Calu3 (cell line): ENCODE measurements at regions not wholly inside any gene's neighbourhood (a gene's known extent, or its start where the extent isn't known, plus 50 kb on each side); places are given as distances from the start of the nearest gene placed in this dataset.

Experiments used
- BruUV-seq: library from RNA; stranded (reverse); fragments of 400-500 nt; replicated peaks from 2 replicates; lab custom pipeline; 2021; lab: Mats Ljungman, UMichigan
- CTCF ChIA-PET: fragments of 300-600 bp; sonication (Branson Sonifier 250); formaldehyde crosslinking; loops from one replicate; lab custom pipeline; 2022; ENCODE audit warnings: antibody characterized with exemption; lab: Charles Lee
- DNase-seq: peaks from one replicate; pipeline ENCODE4 v3.0.0; 2022
- H3K27ac Mint-ChIP-seq: one replicate; pipeline ENCODE4 v1.8.0; 2022; ENCODE audit warnings: mixed read lengths; ENCODE audit not compliant: unreplicated experiment
- H3K27me3 Mint-ChIP-seq: one replicate; pipeline ENCODE4 v1.8.0; 2022; ENCODE audit warnings: mixed read lengths; ENCODE audit not compliant: unreplicated experiment
- H3K36me3 Mint-ChIP-seq: one replicate; pipeline ENCODE4 v1.8.0; 2022; ENCODE audit warnings: mild to moderate bottlenecking, moderate library complexity, mixed read lengths; ENCODE audit not compliant: insufficient read depth, unreplicated experiment
- H3K4me1 Mint-ChIP-seq: one replicate; pipeline ENCODE4 v1.8.0; 2022; ENCODE audit warnings: mild to moderate bottlenecking, low read depth, mixed read lengths; ENCODE audit not compliant: unreplicated experiment
- H3K4me3 Mint-ChIP-seq: one replicate; pipeline ENCODE4 v1.8.0; 2022; ENCODE audit warnings: mild to moderate bottlenecking, low read depth, moderate library complexity, mixed read lengths; ENCODE audit not compliant: unreplicated experiment
- H3K9me3 Mint-ChIP-seq: one replicate; pipeline ENCODE4 v1.8.0; 2022; ENCODE audit warnings: low read depth, mixed read lengths; ENCODE audit not compliant: unreplicated experiment
- intact Hi-C: fragments of 100-400 bp; cut with micrococcal nuclease; formaldehyde crosslinking; loops from one replicate; pipeline ENCODE4 v1.10.0; 2022; ENCODE audit not compliant: unreplicated experiment
- TF ChIP-seq, protein P1 (sequence below): fragments of 200-600 bp; IDR thresholded peaks from one replicate; pipeline ENCODE4 v1.8.0; 2022; ENCODE audit warnings: antibody characterized with exemption; ENCODE audit not compliant: unreplicated experiment

DNA sequence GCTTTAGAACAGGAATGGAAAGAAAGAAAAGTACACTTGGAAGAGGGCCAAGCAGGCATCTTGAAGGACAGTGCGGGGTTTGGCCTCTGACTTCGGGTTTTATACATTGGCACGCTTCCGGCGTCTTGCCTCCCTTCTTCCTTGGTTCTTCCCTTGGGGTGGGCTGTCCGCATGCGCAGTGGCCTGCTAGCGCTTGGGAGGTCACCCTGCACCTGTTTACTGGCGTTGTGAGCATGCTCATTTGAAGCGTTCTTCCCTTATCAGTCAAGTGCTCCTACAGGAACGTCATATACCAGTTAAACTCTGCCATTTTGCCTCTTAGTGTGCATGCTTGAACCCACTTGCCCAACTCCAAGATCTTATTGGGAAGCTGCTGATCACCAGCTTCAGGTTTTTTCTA lies 230.0 kb downstream of the TTLL2 start:
- intact Hi-C loops, result no loop called here
- peaks cover 15% of the 10 kb centered on the region for H3K27me3 Mint-ChIP-seq
- TF ChIP-seq, protein P1, sequence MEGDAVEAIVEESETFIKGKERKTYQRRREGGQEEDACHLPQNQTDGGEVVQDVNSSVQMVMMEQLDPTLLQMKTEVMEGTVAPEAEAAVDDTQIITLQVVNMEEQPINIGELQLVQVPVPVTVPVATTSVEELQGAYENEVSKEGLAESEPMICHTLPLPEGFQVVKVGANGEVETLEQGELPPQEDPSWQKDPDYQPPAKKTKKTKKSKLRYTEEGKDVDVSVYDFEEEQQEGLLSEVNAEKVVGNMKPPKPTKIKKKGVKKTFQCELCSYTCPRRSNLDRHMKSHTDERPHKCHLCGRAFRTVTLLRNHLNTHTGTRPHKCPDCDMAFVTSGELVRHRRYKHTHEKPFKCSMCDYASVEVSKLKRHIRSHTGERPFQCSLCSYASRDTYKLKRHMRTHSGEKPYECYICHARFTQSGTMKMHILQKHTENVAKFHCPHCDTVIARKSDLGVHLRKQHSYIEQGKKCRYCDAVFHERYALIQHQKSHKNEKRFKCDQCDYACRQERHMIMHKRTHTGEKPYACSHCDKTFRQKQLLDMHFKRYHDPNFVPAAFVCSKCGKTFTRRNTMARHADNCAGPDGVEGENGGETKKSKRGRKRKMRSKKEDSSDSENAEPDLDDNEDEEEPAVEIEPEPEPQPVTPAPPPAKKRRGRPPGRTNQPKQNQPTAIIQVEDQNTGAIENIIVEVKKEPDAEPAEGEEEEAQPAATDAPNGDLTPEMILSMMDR, result no peak
- no peak for DNase-seq
- H3K4me3 Mint-ChIP-seq, result no peak overlapping the region
- no peaks in the 10 kb centered on the region for H3K36me3 Mint-ChIP-seq
- H3K4me1 Mint-ChIP-seq, result peaks cover 5% of the 10 kb centered on the region
- no TSS peak for BruUV-seq
- no peak overlapping the region for H3K27ac Mint-ChIP-seq
- peaks cover 9% of the 10 kb centered on the region for H3K9me3 Mint-ChIP-seq
- CTCF ChIA-PET, result no interaction called here

DNA sequence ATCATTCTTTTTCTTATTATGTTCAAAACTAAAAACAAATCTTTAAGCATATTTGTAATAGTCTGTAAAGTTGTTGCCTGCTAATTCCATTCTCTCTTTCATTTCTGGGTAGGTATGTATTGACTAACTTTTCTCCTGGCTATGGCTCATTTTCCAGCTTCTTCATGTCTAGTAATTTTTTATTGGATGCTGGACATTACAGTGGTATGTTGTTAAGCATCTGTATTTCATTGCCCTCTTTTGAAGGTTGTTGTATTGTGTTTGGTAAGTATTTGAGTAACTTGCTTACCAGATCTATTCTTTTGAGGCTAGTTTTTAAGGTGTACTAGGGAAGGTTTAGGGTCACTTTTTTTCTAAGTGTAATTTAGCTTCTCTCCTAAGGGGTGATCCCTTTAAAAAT lies 230.9 kb downstream of the TTLL2 start:
- TF ChIP-seq, protein P1, result no peak
- no TSS peak for BruUV-seq
- peaks cover 15% of the 10 kb centered on the region for H3K27me3 Mint-ChIP-seq
- no peak for DNase-seq
- no peak overlapping the region for H3K27ac Mint-ChIP-seq
- H3K4me1 Mint-ChIP-seq, result peaks cover 15% of the 10 kb centered on the region
- intact Hi-C loops, result no loop called here
- H3K4me3 Mint-ChIP-seq, result no peak overlapping the region
- H3K36me3 Mint-ChIP-seq, result peaks cover 7% of the 10 kb centered on the region
- H3K9me3 Mint-ChIP-seq, result peaks cover 9% of the 10 kb centered on the region
- CTCF ChIA-PET, result no interaction called here

DNA sequence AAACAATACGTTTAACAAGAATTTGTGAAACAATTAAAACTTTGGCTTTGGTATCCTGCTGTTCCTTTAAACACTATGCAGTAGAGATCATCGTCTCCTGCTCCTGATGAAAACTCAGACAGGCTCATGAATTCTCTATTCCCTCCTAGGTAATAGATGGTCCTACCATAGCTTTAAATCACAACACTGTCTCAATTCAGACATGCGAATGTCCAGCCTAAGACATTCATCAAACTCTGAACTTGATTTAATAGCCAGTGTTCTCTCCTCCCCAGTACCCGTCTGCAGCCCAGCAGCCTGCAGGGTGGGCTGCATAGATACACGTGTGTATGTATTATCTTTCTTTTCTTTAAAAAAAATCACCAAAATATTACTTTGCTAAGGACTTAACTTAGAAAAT lies 232.8 kb downstream of the TTLL2 start:
- Mint-ChIP-seq H3K4me3 (no peak overlapping the region), H3K27me3 (peaks cover 7% of the 10 kb centered on the region), H3K27ac (no peak overlapping the region), H3K4me1 (peaks cover 17% of the 10 kb centered on the region), H3K9me3 (peaks cover 8% of the 10 kb centered on the region), H3K36me3 (peaks cover 8% of the 10 kb centered on the region)
- no peak for DNase-seq
- no TSS peak for BruUV-seq
- TF ChIP-seq, protein P1, result no peak
- CTCF ChIA-PET, result no interaction called here
- intact Hi-C loops, result no loop called here

DNA sequence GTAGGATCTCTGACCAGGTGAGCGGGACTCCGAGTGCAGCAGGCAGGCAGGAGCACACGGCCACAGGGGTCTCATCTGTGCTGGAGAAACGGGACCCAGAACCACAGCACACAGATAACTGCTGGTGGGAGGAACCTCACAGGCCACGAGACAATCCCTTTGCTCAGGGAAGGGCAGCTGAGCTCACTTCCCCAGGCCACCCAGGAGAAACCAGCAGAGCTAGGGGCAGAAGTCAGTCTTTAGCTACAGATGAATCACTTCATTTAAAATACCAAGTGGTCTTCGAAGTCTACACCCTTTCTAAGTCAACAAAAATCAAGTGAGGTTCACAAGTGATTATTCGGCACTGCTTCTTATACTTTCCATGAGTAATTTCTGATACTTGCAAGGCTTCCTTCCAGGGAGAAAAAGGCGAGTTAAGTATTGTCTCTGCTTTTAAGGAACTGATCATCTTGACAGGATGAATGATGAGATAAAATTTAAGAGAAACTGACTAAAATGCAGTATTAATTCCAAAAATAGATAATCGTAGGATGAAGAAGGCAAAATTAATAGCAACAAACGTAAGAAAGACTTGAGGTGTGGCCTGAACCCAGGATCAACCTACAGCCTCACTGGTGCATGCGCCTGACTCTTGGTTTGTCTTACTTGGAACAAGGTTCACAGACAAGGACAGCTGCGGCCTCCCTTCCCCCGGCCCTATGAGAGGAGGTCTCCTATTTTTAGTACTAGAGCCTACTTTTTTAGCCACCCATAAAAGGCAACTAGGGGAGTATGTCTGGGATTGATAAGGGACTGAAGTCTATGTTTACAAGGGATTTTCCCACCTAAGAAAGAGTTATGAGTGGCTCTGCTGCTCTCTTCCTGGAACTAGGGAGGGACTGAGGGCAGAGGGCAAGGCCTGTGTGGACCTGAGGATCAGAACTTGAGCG lies 233.6 kb downstream of the TTLL2 start:
- Mint-ChIP-seq H3K36me3 (peaks cover 8% of the 10 kb centered on the region), H3K4me3 (no peak overlapping the region), H3K9me3 (peaks cover 6% of the 10 kb centered on the region), H3K27ac (no peak overlapping the region), H3K4me1 (peaks cover 17% of the 10 kb centered on the region), H3K27me3 (peaks cover 4% of the 10 kb centered on the region)
- intact Hi-C loops, result no loop called here
- no TSS peak for BruUV-seq
- TF ChIP-seq, protein P1, result no peak
- CTCF ChIA-PET, result interaction anchor here (1.2 kb wide), 1 partner anchor 12 kb away, joined by 3 read pairs; no protein-coding TSS in a partner anchor
- no peak for DNase-seq
